GM18867 (cell line): ENCODE measurements at regions not wholly inside any gene's neighbourhood (a gene's known extent, or its start where the extent isn't known, plus 50 kb on each side); places are given as distances from the start of the nearest gene placed in this dataset.

Experiments
- ATAC-seq: cut with Tn5 transposase; IDR thresholded peaks from one replicate; pipeline ENCODE4 v1.9.1; 2021; ENCODE audit warnings: mild to moderate bottlenecking, moderate library complexity; ENCODE audit not compliant: unreplicated experiment

GRCh38 chr3:82942041-82942440, 1180.6 kb upstream of the GBE1 start:
- no peak for ATAC-seq

- ATAC-seq = no peak
Observed at GRCh38 chr3:82940124-82940523, 1178.7 kb upstream of the GBE1 start.

GRCh38 chr3:82939491-82940097, 1178.1 kb upstream of the GBE1 start:
- ATAC-seq = no peak

GRCh38 chr3:82938821-82939328, 1177.4 kb upstream of the GBE1 start:
- ATAC-seq = no peak

GRCh38 chr3:82927309-82928253, 1166.1 kb upstream of the GBE1 start:
- no peak for ATAC-seq

GRCh38 chr3:82891028-82891427, 1129.6 kb upstream of the GBE1 start:
- no peak for ATAC-seq

GRCh38 chr3:82883072-82883471, 1121.6 kb upstream of the GBE1 start:
- no peak for ATAC-seq

GRCh38 chr3:82875401-82875800, 1114.0 kb upstream of the GBE1 start:
- ATAC-seq = no peak

GRCh38 chr3:82839871-82840270, 1078.4 kb upstream of the GBE1 start:
- no peak for ATAC-seq

- ATAC-seq = no peak
Observed at GRCh38 chr3:82834098-82834497, 1072.7 kb upstream of the GBE1 start.

GRCh38 chr3:82824491-82824890, 1063.0 kb upstream of the GBE1 start:
- no peak for ATAC-seq

GRCh38 chr3:82816086-82816485, 1054.6 kb upstream of the GBE1 start:
- ATAC-seq = no peak

- ATAC-seq = no peak
Observed at GRCh38 chr3:82815417-82816058, 1054.1 kb upstream of the GBE1 start.

GRCh38 chr3:82814660-82815059, 1053.2 kb upstream of the GBE1 start:
- ATAC-seq = no peak

GRCh38 chr3:82807781-82808180, 1046.3 kb upstream of the GBE1 start:
- ATAC-seq = no peak

GRCh38 chr3:82802501-82802900, 1041.1 kb upstream of the GBE1 start:
- ATAC-seq = no peak

GRCh38 chr3:82800248-82800647, 1038.8 kb upstream of the GBE1 start:
- ATAC-seq = no peak

GRCh38 chr3:82796765-82797164, 1035.3 kb upstream of the GBE1 start:
- ATAC-seq = no peak

GRCh38 chr3:82791241-82791640, 1029.8 kb upstream of the GBE1 start:
- ATAC-seq = no peak

- no peak for ATAC-seq
Observed at GRCh38 chr3:82790307-82791097, 1029.1 kb upstream of the GBE1 start.

- no peak for ATAC-seq
Observed at GRCh38 chr3:82783194-82783593, 1021.7 kb upstream of the GBE1 start.
